Stimulated activated CD4-positive, alpha-beta T cell treated with anti-CD3 and anti-CD28 coated beads, Interleukin-12 subunit alpha, Interleukin-12 subunit beta, amount 100 ng/mL, for 48 hours (primary cell): ENCODE measurements at regions not wholly inside any gene's neighbourhood (a gene's known extent, or its start where the extent isn't known, plus 50 kb on each side); places are given as distances from the start of the nearest gene placed in this dataset.
A peak's percentile ranks its signal among the peaks of the same experiment; 100 is the strongest.
"Not testable (repeated sequence)": the region's sequence is repeated elsewhere in the genome, so short reads cannot be mapped to it uniquely, and the experiment has no call there.

Source experiments
- DNase-seq, 3 donors: peaks; one replicate each; pipeline ENCODE4 v3.0.0-alpha.2; 2020; ENCODE audit warnings: low read depth in 2 of 3, low spot score in 1 of 3

- no peak for DNase-seq
Observed at GRCh38 chr18:54433368-54433767, 75.7 kb downstream of the C18orf54 start.

- no peak for DNase-seq
Observed at GRCh38 chr18:54433857-54434256, 76.2 kb downstream of the C18orf54 start.

- DNase-seq: no peak
Observed at GRCh38 chr18:54434453-54434852, 76.7 kb downstream of the C18orf54 start.

- DNase-seq: no peak
Observed at GRCh38 chr18:54436501-54436900, 78.8 kb downstream of the C18orf54 start.

GRCh38 chr18:54440292-54440691 lies 82.6 kb downstream of the C18orf54 start:
- DNase-seq: no peak

GRCh38 chr18:54444319-54444914 lies 86.7 kb downstream of the C18orf54 start:
- DNase-seq: peak in 2 of 3 donors; percentile 5 to 20

- no peak for DNase-seq
Observed at GRCh38 chr18:54453996-54454395, 96.3 kb downstream of the C18orf54 start.

- DNase-seq: no peak
Observed at GRCh38 chr18:54465502-54465901, 107.8 kb downstream of the C18orf54 start.

- DNase-seq: no peak
Observed at GRCh38 chr18:54466248-54467005, 108.7 kb downstream of the C18orf54 start.

GRCh38 chr18:54479365-54479764 lies 111.7 kb upstream of the DYNAP start:
- no peak for DNase-seq

- no peak for DNase-seq
Observed at GRCh38 chr18:54480616-54481015, 110.4 kb upstream of the DYNAP start.

- not testable (repeated sequence) for DNase-seq
Observed at GRCh38 chr18:54502451-54502850, 88.6 kb upstream of the DYNAP start.

GRCh38 chr18:54503131-54503894 lies 87.7 kb upstream of the DYNAP start:
- DNase-seq: no peak

- DNase-seq: no peak
Observed at GRCh38 chr18:54506516-54507261, 84.4 kb upstream of the DYNAP start.

GRCh38 chr18:54509793-54510192 lies 81.3 kb upstream of the DYNAP start:
- no peak for DNase-seq

- DNase-seq: no peak
Observed at GRCh38 chr18:54515149-54515548, 75.9 kb upstream of the DYNAP start.

- no peak for DNase-seq
Observed at GRCh38 chr18:54517521-54517920, 73.5 kb upstream of the DYNAP start.

- no peak for DNase-seq
Observed at GRCh38 chr18:54521846-54522245, 69.2 kb upstream of the DYNAP start.

- DNase-seq: no peak
Observed at GRCh38 chr18:54528942-54529376, 62.1 kb upstream of the DYNAP start.

GRCh38 chr18:54529444-54529843 lies 61.6 kb upstream of the DYNAP start:
- DNase-seq: no peak

- DNase-seq: no peak
Observed at GRCh38 chr18:54530285-54530684, 60.8 kb upstream of the DYNAP start.
